Liver (tissue), 8 donors: ENCODE measurements at regions not wholly inside any gene's neighbourhood (a gene's known extent, or its start where the extent isn't known, plus 50 kb on each side); places are given as distances from the start of the nearest gene placed in this dataset.

Source experiments
- DNase-seq: peaks from one replicate; pipeline ENCODE4 v3.0.0-alpha.2; 2017; ENCODE audit warnings: low spot score
- H3K27ac ChIP-seq, 2 donors: one replicate each; pipeline ENCODE4 v1.7.0; 2013; ENCODE audit warnings: inconsistent platforms in 2 of 2, low read length in 2 of 2, control low read depth in 1 of 2, low read depth in 1 of 2, mild to moderate bottlenecking in 1 of 2
- H3K27me3 ChIP-seq, 4 donors: one replicate each; pipeline versions ENCODE4 v1.6.1 to v1.7.0; 2013; ENCODE audit warnings: low read length in 3 of 4, inconsistent platforms in 1 of 4, mild to moderate bottlenecking in 1 of 4, moderate library complexity in 1 of 4; ENCODE audit not compliant: control insufficient read depth in 4 of 4, insufficient read depth in 4 of 4
- H3K36me3 ChIP-seq, 4 donors: one replicate each; pipeline versions ENCODE4 v1.6.1 to v1.7.0; 2013; ENCODE audit warnings: low read length in 3 of 4, mild to moderate bottlenecking in 3 of 4, low read depth in 1 of 4, moderate library complexity in 1 of 4; ENCODE audit not compliant: control insufficient read depth in 4 of 4, insufficient read depth in 3 of 4
- H3K4me1 ChIP-seq, 4 donors: one replicate each; pipeline versions ENCODE4 v1.6.1 to v1.7.0; 2013; ENCODE audit warnings: low read length in 3 of 4, mild to moderate bottlenecking in 3 of 4, moderate library complexity in 1 of 4; ENCODE audit not compliant: control insufficient read depth in 4 of 4, insufficient read depth in 4 of 4
- H3K4me3 ChIP-seq, 3 donors: one replicate each; pipeline versions ENCODE4 v1.6.1 to v1.7.0; 2013; ENCODE audit warnings: low read length in 3 of 3, control low read depth in 1 of 3, low read depth in 1 of 3, mild to moderate bottlenecking in 1 of 3
- H3K9ac ChIP-seq, 2 donors: one replicate each; pipeline ENCODE4 v1.7.0; 2013; ENCODE audit warnings: low read length in 2 of 2, mild to moderate bottlenecking in 2 of 2, moderate library complexity in 2 of 2, control low read depth in 1 of 2, low read depth in 1 of 2
- H3K9me3 ChIP-seq, 4 donors: one replicate each; pipeline versions ENCODE4 v1.6.1 to v1.7.0; 2013; ENCODE audit warnings: low read length in 3 of 4; ENCODE audit not compliant: control insufficient read depth in 4 of 4
- EGR1 ChIP-seq, 2 donors: IDR thresholded peaks; 2 replicates each; pipeline ENCODE4 v1.6.1; 2016 to 2018; ENCODE audit warnings: antibody characterized with exemption in 2 of 2, low read depth in 2 of 2
- FOXA1 ChIP-seq: IDR thresholded peaks from 2 replicates; pipeline ENCODE4 v1.6.1; 2016; ENCODE audit warnings: antibody characterized with exemption
- FOXA2 ChIP-seq: IDR thresholded peaks from 2 replicates; pipeline ENCODE4 v1.6.1; 2016; ENCODE audit warnings: antibody characterized with exemption
- GABPA ChIP-seq, 2 donors: IDR thresholded peaks in 1 of 2; conservative IDR thresholded peaks in 1 of 2; 2 replicates each; pipeline ENCODE4 v1.6.1; 2016; ENCODE audit warnings: antibody characterized with exemption in 2 of 2, mild to moderate bottlenecking in 1 of 2, moderate library complexity in 1 of 2
- HNF4A ChIP-seq, 2 donors: conservative IDR thresholded peaks; 2 replicates each; pipeline ENCODE4 v1.6.1; 2016; ENCODE audit warnings: antibody characterized with exemption in 2 of 2, mild to moderate bottlenecking in 2 of 2
- HNF4G ChIP-seq: IDR thresholded peaks from 2 replicates; pipeline ENCODE4 v1.6.1; 2016; ENCODE audit warnings: antibody characterized with exemption
- RAD21 ChIP-seq, 2 donors: IDR thresholded peaks; 2 replicates each; pipeline ENCODE4 v1.6.1; 2016; ENCODE audit warnings: antibody characterized with exemption in 2 of 2, mild to moderate bottlenecking in 2 of 2
- REST ChIP-seq: IDR thresholded peaks from 2 replicates; pipeline ENCODE4 v1.6.1; 2016; ENCODE audit warnings: antibody characterized with exemption, mild to moderate bottlenecking
- RXRA ChIP-seq, 2 donors: IDR thresholded peaks; 2 replicates each; pipeline ENCODE4 v1.6.1; 2017 to 2018; ENCODE audit warnings: antibody characterized with exemption in 2 of 2, mild to moderate bottlenecking in 1 of 2
- SP1 ChIP-seq: IDR thresholded peaks from 2 replicates; pipeline ENCODE4 v1.6.1; 2018; ENCODE audit warnings: antibody characterized with exemption, mild to moderate bottlenecking
- TAF1 ChIP-seq: conservative IDR thresholded peaks from 2 replicates; pipeline ENCODE4 v1.6.1; 2016; ENCODE audit warnings: antibody characterized with exemption, mild to moderate bottlenecking
- YY1 ChIP-seq: IDR thresholded peaks from 2 replicates; pipeline ENCODE4 v1.6.1; 2016; ENCODE audit warnings: antibody characterized with exemption, mild to moderate bottlenecking
- WGBS: extraction: QIAGEN DNeasy Blood & Tissue Kit; methylation state at CpG from one replicate; pipeline ENCODE4 v1.1.7; 2013; 5-methylcytosine and 5-hydroxymethylcytosine counted together
- TF ChIP-seq, protein P1 (sequence below): IDR thresholded peaks from 2 replicates; pipeline ENCODE4 v1.6.1; 2016; ENCODE audit warnings: antibody characterized with exemption
- TF ChIP-seq, protein P2 (sequence below): fragments of 150-350 bp; IDR thresholded peaks from 2 replicates; pipeline ENCODE4 v1.5.1; 2017; ENCODE audit warnings: improper control_type of control experiment, low read depth, low read length; ENCODE audit not compliant: missing input control
- TF ChIP-seq, protein P3 (sequence below): IDR thresholded peaks from 2 replicates; pipeline ENCODE4 v1.6.1; 2016; ENCODE audit warnings: antibody characterized with exemption
- TF ChIP-seq, protein P4 (sequence below): IDR thresholded peaks from 2 replicates; pipeline ENCODE4 v1.6.1; 2016; ENCODE audit warnings: antibody characterized with exemption
- donor health status: healthy.
- donor health status: healthy.
- donor health status: healthy.
- donor health status: healthy.
- donor health status: healthy.

- WGBS: 65% methylated on average over 3 of the region's 3 CpGs
- no peak overlapping the region for H3K4me3 ChIP-seq
- H3K4me1 ChIP-seq: no peaks in the 10 kb centered on the region
- no peak for DNase-seq
- H3K9ac ChIP-seq: no peak overlapping the region
- no peak overlapping the region for H3K27ac ChIP-seq
- H3K36me3 ChIP-seq: no peaks in the 10 kb centered on the region
- H3K27me3 ChIP-seq: no peaks in the 10 kb centered on the region
- H3K9me3 ChIP-seq: no peaks in the 10 kb centered on the region
- TF ChIP-seq YY1 (no peak), EGR1 (IDR thresholded peaks at IDR 0.05; ENCODE audit: low read depth in 2 of 2) (no peak), TAF1 (no peak), SP1 (no peak), RXRA (IDR thresholded peaks at IDR 0.05) (no peak), FOXA2 (no peak), FOXA1 (no peak), REST (no peak), HNF4G (no peak), RAD21 (IDR thresholded peaks at IDR 0.05) (no peak), HNF4A (conservative IDR thresholded peaks at IDR 0.05) (no peak)
- TF ChIP-seq, protein P1, sequence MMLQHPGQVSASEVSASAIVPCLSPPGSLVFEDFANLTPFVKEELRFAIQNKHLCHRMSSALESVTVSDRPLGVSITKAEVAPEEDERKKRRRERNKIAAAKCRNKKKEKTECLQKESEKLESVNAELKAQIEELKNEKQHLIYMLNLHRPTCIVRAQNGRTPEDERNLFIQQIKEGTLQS: no peak
- TF ChIP-seq, protein P2, sequence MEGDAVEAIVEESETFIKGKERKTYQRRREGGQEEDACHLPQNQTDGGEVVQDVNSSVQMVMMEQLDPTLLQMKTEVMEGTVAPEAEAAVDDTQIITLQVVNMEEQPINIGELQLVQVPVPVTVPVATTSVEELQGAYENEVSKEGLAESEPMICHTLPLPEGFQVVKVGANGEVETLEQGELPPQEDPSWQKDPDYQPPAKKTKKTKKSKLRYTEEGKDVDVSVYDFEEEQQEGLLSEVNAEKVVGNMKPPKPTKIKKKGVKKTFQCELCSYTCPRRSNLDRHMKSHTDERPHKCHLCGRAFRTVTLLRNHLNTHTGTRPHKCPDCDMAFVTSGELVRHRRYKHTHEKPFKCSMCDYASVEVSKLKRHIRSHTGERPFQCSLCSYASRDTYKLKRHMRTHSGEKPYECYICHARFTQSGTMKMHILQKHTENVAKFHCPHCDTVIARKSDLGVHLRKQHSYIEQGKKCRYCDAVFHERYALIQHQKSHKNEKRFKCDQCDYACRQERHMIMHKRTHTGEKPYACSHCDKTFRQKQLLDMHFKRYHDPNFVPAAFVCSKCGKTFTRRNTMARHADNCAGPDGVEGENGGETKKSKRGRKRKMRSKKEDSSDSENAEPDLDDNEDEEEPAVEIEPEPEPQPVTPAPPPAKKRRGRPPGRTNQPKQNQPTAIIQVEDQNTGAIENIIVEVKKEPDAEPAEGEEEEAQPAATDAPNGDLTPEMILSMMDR: no peak
- TF ChIP-seq, protein P3, sequence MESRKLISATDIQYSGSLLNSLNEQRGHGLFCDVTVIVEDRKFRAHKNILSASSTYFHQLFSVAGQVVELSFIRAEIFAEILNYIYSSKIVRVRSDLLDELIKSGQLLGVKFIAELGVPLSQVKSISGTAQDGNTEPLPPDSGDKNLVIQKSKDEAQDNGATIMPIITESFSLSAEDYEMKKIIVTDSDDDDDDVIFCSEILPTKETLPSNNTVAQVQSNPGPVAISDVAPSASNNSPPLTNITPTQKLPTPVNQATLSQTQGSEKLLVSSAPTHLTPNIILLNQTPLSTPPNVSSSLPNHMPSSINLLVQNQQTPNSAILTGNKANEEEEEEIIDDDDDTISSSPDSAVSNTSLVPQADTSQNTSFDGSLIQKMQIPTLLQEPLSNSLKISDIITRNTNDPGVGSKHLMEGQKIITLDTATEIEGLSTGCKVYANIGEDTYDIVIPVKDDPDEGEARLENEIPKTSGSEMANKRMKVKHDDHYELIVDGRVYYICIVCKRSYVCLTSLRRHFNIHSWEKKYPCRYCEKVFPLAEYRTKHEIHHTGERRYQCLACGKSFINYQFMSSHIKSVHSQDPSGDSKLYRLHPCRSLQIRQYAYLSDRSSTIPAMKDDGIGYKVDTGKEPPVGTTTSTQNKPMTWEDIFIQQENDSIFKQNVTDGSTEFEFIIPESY: no peak
Observed at GRCh38 chr3:161770484-161771386, 274.1 kb downstream of the OTOL1 start.

DNA sequence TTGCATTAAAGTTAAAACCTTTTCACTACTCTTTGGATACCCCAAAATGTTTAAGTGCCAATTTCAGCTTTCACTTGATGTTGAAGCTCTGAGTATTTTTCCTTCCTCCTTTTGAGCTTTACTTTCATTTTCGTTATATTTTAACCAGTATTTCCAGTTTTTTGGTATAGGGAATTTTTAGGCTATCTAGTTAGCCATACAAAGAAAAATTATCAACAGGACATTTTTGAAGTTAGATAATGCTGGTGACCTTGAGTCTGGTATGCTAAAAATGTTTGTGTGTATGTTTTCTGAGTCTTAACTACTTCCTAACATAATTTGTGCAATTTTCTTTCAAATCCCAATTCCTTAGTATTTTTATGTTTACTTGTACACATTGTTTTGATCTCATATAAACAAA lies 284.8 kb downstream of the OTOL1 start:
- Histone ChIP-seq H3K4me3 (no peak overlapping the region), H3K9ac (no peak overlapping the region), H3K27me3 (no peaks in the 10 kb centered on the region), H3K36me3 (no peaks in the 10 kb centered on the region), H3K27ac (no peak overlapping the region), H3K9me3 (no peaks in the 10 kb centered on the region), H3K4me1 (no peaks in the 10 kb centered on the region)
- no peak for DNase-seq
- WGBS: 44% methylated on average over 1 of the region's 1 CpG
- no peak for TF ChIP-seq SP1
- TF ChIP-seq HNF4G: no peak
- TF ChIP-seq GABPA (IDR thresholded peaks at IDR 0.05 in 1 of 2, conservative IDR thresholded peaks at IDR 0.05 in 1 of 2): no peak
- no peak for TF ChIP-seq REST
- no peak for TF ChIP-seq HNF4A (conservative IDR thresholded peaks at IDR 0.05)
- TF ChIP-seq, protein P3: no peak
- TF ChIP-seq, protein P4, sequence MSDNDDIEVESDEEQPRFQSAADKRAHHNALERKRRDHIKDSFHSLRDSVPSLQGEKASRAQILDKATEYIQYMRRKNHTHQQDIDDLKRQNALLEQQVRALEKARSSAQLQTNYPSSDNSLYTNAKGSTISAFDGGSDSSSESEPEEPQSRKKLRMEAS: no peak
